ENCODE measurements at regions not wholly inside any gene's neighbourhood (a gene's known extent, or its start where the extent isn't known, plus 50 kb on each side); places are given as distances from the start of the nearest gene placed in this dataset.

GRCh38 chrX:95291561-95291960 is 1393.1 kb upstream of the DIAPH2 start:
- no peak for DNase-seq (ENCODE audit: low spot score)
- H3K27me3 ChIP-seq (ENCODE audit: control insufficient read depth in 4 of 4, insufficient read depth in 4 of 4, low read length in 3 of 4): no peaks in the 10 kb centered on the region
- no peak overlapping the region for H3K27ac ChIP-seq (ENCODE audit: low read depth in 1 of 2, low read length in 2 of 2)
- H3K4me3 ChIP-seq (ENCODE audit: low read depth in 1 of 3, low read length in 3 of 3): no peak overlapping the region
- TF ChIP-seq HNF4G (IDR thresholded peaks at IDR 0.05) (no peak), HNF4A (conservative IDR thresholded peaks at IDR 0.05) (no peak), ATF3 (IDR thresholded peaks at IDR 0.05) (no peak), FOXA2 (IDR thresholded peaks at IDR 0.05) (no peak)
- no peaks in the 10 kb centered on the region for H3K36me3 ChIP-seq (ENCODE audit: control insufficient read depth in 4 of 4, insufficient read depth in 3 of 4, low read depth in 1 of 4, low read length in 3 of 4)
- H3K9me3 ChIP-seq (ENCODE audit: control insufficient read depth in 4 of 4, low read length in 3 of 4): no peaks in the 10 kb centered on the region
- H3K4me1 ChIP-seq (ENCODE audit: control insufficient read depth in 4 of 4, insufficient read depth in 4 of 4, low read length in 3 of 4): no peaks in the 10 kb centered on the region
- H3K9ac ChIP-seq (ENCODE audit: low read depth in 1 of 2, low read length in 2 of 2): no peak overlapping the region

GRCh38 chrX:95318882-95319281 is 1365.8 kb upstream of the DIAPH2 start:
- Histone ChIP-seq H3K4me3 (ENCODE audit: low read depth in 1 of 3, low read length in 3 of 3) (no peak overlapping the region), H3K9me3 (ENCODE audit: control insufficient read depth in 4 of 4, low read length in 3 of 4) (no peaks in the 10 kb centered on the region), H3K27me3 (ENCODE audit: control insufficient read depth in 4 of 4, insufficient read depth in 4 of 4, low read length in 3 of 4) (peaks cover 0 to 2% (median 0%) of the 10 kb centered on the region in 4 donors), H3K4me1 (ENCODE audit: control insufficient read depth in 4 of 4, insufficient read depth in 4 of 4, low read length in 3 of 4) (no peaks in the 10 kb centered on the region), H3K9ac (ENCODE audit: low read depth in 1 of 2, low read length in 2 of 2) (no peak overlapping the region), H3K36me3 (ENCODE audit: control insufficient read depth in 4 of 4, insufficient read depth in 3 of 4, low read depth in 1 of 4, low read length in 3 of 4) (no peaks in the 10 kb centered on the region), H3K27ac (ENCODE audit: low read depth in 1 of 2, low read length in 2 of 2) (no peak overlapping the region)
- WGBS: 49% methylated on average over 4 of the region's 4 CpGs
- no peak for DNase-seq (ENCODE audit: low spot score)
- TF ChIP-seq RAD21 (IDR thresholded peaks at IDR 0.05) (peak in 1 of 2 donors; percentile 50), FOXA2 (IDR thresholded peaks at IDR 0.05) (no peak), CTCF (IDR thresholded peaks at IDR 0.05; ENCODE audit: low read depth, low read length, missing input control) (peak; percentile 17)

- Histone ChIP-seq H3K27me3 (ENCODE audit: control insufficient read depth in 4 of 4, insufficient read depth in 4 of 4, low read length in 3 of 4) (no peaks in the 10 kb centered on the region), H3K4me1 (ENCODE audit: control insufficient read depth in 4 of 4, insufficient read depth in 4 of 4, low read length in 3 of 4) (no peaks in the 10 kb centered on the region), H3K4me3 (ENCODE audit: low read depth in 1 of 3, low read length in 3 of 3) (no peak overlapping the region), H3K9me3 (ENCODE audit: control insufficient read depth in 4 of 4, low read length in 3 of 4) (no peaks in the 10 kb centered on the region), H3K36me3 (ENCODE audit: control insufficient read depth in 4 of 4, insufficient read depth in 3 of 4, low read depth in 1 of 4, low read length in 3 of 4) (no peaks in the 10 kb centered on the region), H3K27ac (ENCODE audit: low read depth in 1 of 2, low read length in 2 of 2) (no peak overlapping the region), H3K9ac (ENCODE audit: low read depth in 1 of 2, low read length in 2 of 2) (no peak overlapping the region)
- 48% methylated on average over 2 of the region's 2 CpGs for WGBS
- TF ChIP-seq TAF1 (conservative IDR thresholded peaks at IDR 0.05) (no peak), SP1 (IDR thresholded peaks at IDR 0.05) (no peak), YY1 (IDR thresholded peaks at IDR 0.05) (no peak), RAD21 (IDR thresholded peaks at IDR 0.05) (no peak), REST (IDR thresholded peaks at IDR 0.05) (no peak), RXRA (IDR thresholded peaks at IDR 0.05) (no peak), CTCF (IDR thresholded peaks at IDR 0.05; ENCODE audit: low read depth, low read length, missing input control) (no peak), FOXA1 (IDR thresholded peaks at IDR 0.05) (no peak), NR2F2 (IDR thresholded peaks at IDR 0.05) (no peak), HNF4A (conservative IDR thresholded peaks at IDR 0.05) (no peak), MAX (IDR thresholded peaks at IDR 0.05) (no peak), FOXA2 (IDR thresholded peaks at IDR 0.05) (no peak), GABPA (IDR thresholded peaks at IDR 0.05 in 1 of 2, conservative IDR thresholded peaks at IDR 0.05 in 1 of 2) (no peak), HNF4G (IDR thresholded peaks at IDR 0.05) (no peak)
- DNase-seq (ENCODE audit: low spot score): no peak
These were observed 1359.5 kb upstream of the DIAPH2 start for GRCh38 chrX:95325185-95325584.
